ENCODE measurements at regions not wholly inside any gene's neighbourhood (a gene's known extent, or its start where the extent isn't known, plus 50 kb on each side); places are given as distances from the start of the nearest gene placed in this dataset.

- peaks cover 5% of the 10 kb centered on the region for H3K9me3 Mint-ChIP-seq
- H3K27ac Mint-ChIP-seq: no peak overlapping the region
Measured at GRCh38 chr13:69291292-69291906, 816.2 kb upstream of the ATXN8OS start.

GRCh38 chr13:69288026-69288425, 819.6 kb upstream of the ATXN8OS start:
- H3K36me3 Mint-ChIP-seq: no peaks in the 10 kb centered on the region
- no peak overlapping the region for H3K27ac Mint-ChIP-seq
- TF ChIP-seq, protein P1, sequence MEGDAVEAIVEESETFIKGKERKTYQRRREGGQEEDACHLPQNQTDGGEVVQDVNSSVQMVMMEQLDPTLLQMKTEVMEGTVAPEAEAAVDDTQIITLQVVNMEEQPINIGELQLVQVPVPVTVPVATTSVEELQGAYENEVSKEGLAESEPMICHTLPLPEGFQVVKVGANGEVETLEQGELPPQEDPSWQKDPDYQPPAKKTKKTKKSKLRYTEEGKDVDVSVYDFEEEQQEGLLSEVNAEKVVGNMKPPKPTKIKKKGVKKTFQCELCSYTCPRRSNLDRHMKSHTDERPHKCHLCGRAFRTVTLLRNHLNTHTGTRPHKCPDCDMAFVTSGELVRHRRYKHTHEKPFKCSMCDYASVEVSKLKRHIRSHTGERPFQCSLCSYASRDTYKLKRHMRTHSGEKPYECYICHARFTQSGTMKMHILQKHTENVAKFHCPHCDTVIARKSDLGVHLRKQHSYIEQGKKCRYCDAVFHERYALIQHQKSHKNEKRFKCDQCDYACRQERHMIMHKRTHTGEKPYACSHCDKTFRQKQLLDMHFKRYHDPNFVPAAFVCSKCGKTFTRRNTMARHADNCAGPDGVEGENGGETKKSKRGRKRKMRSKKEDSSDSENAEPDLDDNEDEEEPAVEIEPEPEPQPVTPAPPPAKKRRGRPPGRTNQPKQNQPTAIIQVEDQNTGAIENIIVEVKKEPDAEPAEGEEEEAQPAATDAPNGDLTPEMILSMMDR (conservative IDR thresholded peaks at IDR 0.05): no peak
- no peak overlapping the region for H3K4me3 Mint-ChIP-seq
- H3K27me3 Mint-ChIP-seq: no peaks in the 10 kb centered on the region
- no peak for DNase-seq (ENCODE audit: extremely low spot score, unreplicated experiment)
- H3K9me3 Mint-ChIP-seq: peaks cover 5% of the 10 kb centered on the region
- peaks cover 4% of the 10 kb centered on the region for H3K4me1 Mint-ChIP-seq (ENCODE audit: unreplicated experiment)

More at GRCh38 chr13:69291292-69291906, 816.2 kb upstream of the ATXN8OS start:
- Mint-ChIP-seq H3K4me3 (no peak overlapping the region), H3K4me1 (ENCODE audit: unreplicated experiment) (peaks cover 8% of the 10 kb centered on the region), H3K36me3 (no peaks in the 10 kb centered on the region), H3K27me3 (no peaks in the 10 kb centered on the region)
- TF ChIP-seq, protein P1 (conservative IDR thresholded peaks at IDR 0.05): no peak
- no peak for DNase-seq (ENCODE audit: extremely low spot score, unreplicated experiment)

GRCh38 chr13:69287050-69287698, 820.5 kb upstream of the ATXN8OS start:
- Mint-ChIP-seq H3K27me3 (no peaks in the 10 kb centered on the region), H3K4me3 (no peak overlapping the region), H3K27ac (no peak overlapping the region), H3K9me3 (peaks cover 5% of the 10 kb centered on the region), H3K36me3 (no peaks in the 10 kb centered on the region), H3K4me1 (ENCODE audit: unreplicated experiment) (peaks cover 4% of the 10 kb centered on the region)
- TF ChIP-seq, protein P1 (conservative IDR thresholded peaks at IDR 0.05): no peak
- DNase-seq (ENCODE audit: extremely low spot score, unreplicated experiment): no peak

DNA sequence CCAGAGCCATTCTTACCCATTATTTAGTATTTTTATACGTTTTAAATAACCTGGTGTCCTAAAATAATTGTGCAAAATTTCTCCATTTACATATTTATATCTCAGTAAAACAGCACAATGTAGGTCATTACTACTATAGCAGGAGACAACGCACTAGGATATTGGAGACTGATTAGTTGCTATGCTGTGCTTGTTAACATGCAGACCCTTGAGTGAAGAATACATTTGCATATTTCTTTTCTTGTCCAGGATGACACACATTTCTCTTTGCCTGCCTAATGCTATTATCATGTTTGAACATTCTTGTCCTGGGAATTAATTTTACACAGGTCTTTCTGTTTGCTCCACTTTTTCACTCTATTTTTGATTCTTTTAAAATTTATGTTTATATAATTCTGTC, 823.8 kb upstream of the ATXN8OS start:
- no peak overlapping the region for H3K4me3 Mint-ChIP-seq
- no peak overlapping the region for H3K27ac Mint-ChIP-seq
- no peaks in the 10 kb centered on the region for H3K9me3 Mint-ChIP-seq
- no peaks in the 10 kb centered on the region for H3K4me1 Mint-ChIP-seq (ENCODE audit: unreplicated experiment)
- H3K27me3 Mint-ChIP-seq: no peaks in the 10 kb centered on the region
- no peak for DNase-seq (ENCODE audit: extremely low spot score, unreplicated experiment)
- TF ChIP-seq, protein P1 (conservative IDR thresholded peaks at IDR 0.05): no peak
- no peaks in the 10 kb centered on the region for H3K36me3 Mint-ChIP-seq

GRCh38 chr13:69283301-69283700, 824.3 kb upstream of the ATXN8OS start:
- H3K36me3 Mint-ChIP-seq: no peaks in the 10 kb centered on the region
- no peak overlapping the region for H3K27ac Mint-ChIP-seq
- H3K27me3 Mint-ChIP-seq: no peaks in the 10 kb centered on the region
- H3K4me3 Mint-ChIP-seq: no peak overlapping the region
- no peaks in the 10 kb centered on the region for H3K9me3 Mint-ChIP-seq
- no peaks in the 10 kb centered on the region for H3K4me1 Mint-ChIP-seq (ENCODE audit: unreplicated experiment)
- TF ChIP-seq, protein P1 (conservative IDR thresholded peaks at IDR 0.05): no peak
- DNase-seq (ENCODE audit: extremely low spot score, unreplicated experiment): no peak
